Glutamatergic neuron (in vitro differentiated cells): ENCODE measurements at regions not wholly inside any gene's neighbourhood (a gene's known extent, or its start where the extent isn't known, plus 50 kb on each side); places are given as distances from the start of the nearest gene placed in this dataset.

Source experiments
- DNase-seq: peaks from one replicate; pipeline ENCODE4 v3.0.0; 2022
- H3K27ac Mint-ChIP-seq: one replicate; pipeline ENCODE4 v1.8.0; 2020; ENCODE audit warnings: mild to moderate bottlenecking, mixed read lengths, inconsistent platforms; ENCODE audit not compliant: unreplicated experiment
- H3K27me3 Mint-ChIP-seq: one replicate; pipeline ENCODE4 v1.8.0; 2020; ENCODE audit warnings: mild to moderate bottlenecking, moderate library complexity, mixed read lengths, inconsistent platforms; ENCODE audit not compliant: unreplicated experiment
- H3K36me3 Mint-ChIP-seq: one replicate; pipeline ENCODE4 v1.8.0; 2020; ENCODE audit warnings: mild to moderate bottlenecking, mixed read lengths, inconsistent platforms; ENCODE audit not compliant: unreplicated experiment
- H3K4me1 Mint-ChIP-seq: one replicate; pipeline ENCODE4 v1.8.0; 2020; ENCODE audit warnings: mild to moderate bottlenecking, low read depth, mixed read lengths, inconsistent platforms; ENCODE audit not compliant: unreplicated experiment
- H3K4me3 Mint-ChIP-seq: one replicate; pipeline ENCODE4 v1.8.0; 2020; ENCODE audit warnings: mild to moderate bottlenecking, mixed read lengths, inconsistent platforms; ENCODE audit not compliant: unreplicated experiment
- H3K9me3 Mint-ChIP-seq: one replicate; pipeline ENCODE4 v1.8.0; 2020; ENCODE audit warnings: mild to moderate bottlenecking, moderate library complexity, mixed read lengths, inconsistent platforms; ENCODE audit not compliant: unreplicated experiment
- TF ChIP-seq, protein P1 (sequence below): fragments of 200-600 bp; sonication (generic); IDR thresholded peaks from one replicate; pipeline ENCODE4 v1.5.0; 2021; ENCODE audit not compliant: partially characterized antibody, unreplicated experiment

- DNase-seq: no peak
- Mint-ChIP-seq H3K9me3 (no peaks in the 10 kb centered on the region), H3K27ac (no peak overlapping the region), H3K36me3 (no peaks in the 10 kb centered on the region), H3K4me1 (peaks cover 9% of the 10 kb centered on the region), H3K4me3 (no peak overlapping the region), H3K27me3 (peaks cover 3% of the 10 kb centered on the region)
- TF ChIP-seq, protein P1, sequence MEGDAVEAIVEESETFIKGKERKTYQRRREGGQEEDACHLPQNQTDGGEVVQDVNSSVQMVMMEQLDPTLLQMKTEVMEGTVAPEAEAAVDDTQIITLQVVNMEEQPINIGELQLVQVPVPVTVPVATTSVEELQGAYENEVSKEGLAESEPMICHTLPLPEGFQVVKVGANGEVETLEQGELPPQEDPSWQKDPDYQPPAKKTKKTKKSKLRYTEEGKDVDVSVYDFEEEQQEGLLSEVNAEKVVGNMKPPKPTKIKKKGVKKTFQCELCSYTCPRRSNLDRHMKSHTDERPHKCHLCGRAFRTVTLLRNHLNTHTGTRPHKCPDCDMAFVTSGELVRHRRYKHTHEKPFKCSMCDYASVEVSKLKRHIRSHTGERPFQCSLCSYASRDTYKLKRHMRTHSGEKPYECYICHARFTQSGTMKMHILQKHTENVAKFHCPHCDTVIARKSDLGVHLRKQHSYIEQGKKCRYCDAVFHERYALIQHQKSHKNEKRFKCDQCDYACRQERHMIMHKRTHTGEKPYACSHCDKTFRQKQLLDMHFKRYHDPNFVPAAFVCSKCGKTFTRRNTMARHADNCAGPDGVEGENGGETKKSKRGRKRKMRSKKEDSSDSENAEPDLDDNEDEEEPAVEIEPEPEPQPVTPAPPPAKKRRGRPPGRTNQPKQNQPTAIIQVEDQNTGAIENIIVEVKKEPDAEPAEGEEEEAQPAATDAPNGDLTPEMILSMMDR: no peak
Measured at GRCh38 chr2:116098049-116098448, 1655.6 kb downstream of the DPP10 start.

GRCh38 chr2:116109471-116109870, 1667.0 kb downstream of the DPP10 start:
- H3K27ac Mint-ChIP-seq: no peak overlapping the region

GRCh38 chr2:116117845-116118244, 1675.4 kb downstream of the DPP10 start:
- Mint-ChIP-seq H3K4me1 (no peaks in the 10 kb centered on the region), H3K4me3 (no peak overlapping the region), H3K27ac (no peak overlapping the region), H3K27me3 (no peaks in the 10 kb centered on the region), H3K36me3 (no peaks in the 10 kb centered on the region), H3K9me3 (peaks cover 2% of the 10 kb centered on the region)
- DNase-seq: no peak
- TF ChIP-seq, protein P1: no peak

More at GRCh38 chr2:116109471-116109870, 1667.0 kb downstream of the DPP10 start:
- no peak overlapping the region for H3K4me3 Mint-ChIP-seq
- no peaks in the 10 kb centered on the region for H3K4me1 Mint-ChIP-seq
- TF ChIP-seq, protein P1: no peak
- H3K27me3 Mint-ChIP-seq: no peaks in the 10 kb centered on the region
- no peak for DNase-seq
- H3K36me3 Mint-ChIP-seq: no peaks in the 10 kb centered on the region
- H3K9me3 Mint-ChIP-seq: no peaks in the 10 kb centered on the region

DNA sequence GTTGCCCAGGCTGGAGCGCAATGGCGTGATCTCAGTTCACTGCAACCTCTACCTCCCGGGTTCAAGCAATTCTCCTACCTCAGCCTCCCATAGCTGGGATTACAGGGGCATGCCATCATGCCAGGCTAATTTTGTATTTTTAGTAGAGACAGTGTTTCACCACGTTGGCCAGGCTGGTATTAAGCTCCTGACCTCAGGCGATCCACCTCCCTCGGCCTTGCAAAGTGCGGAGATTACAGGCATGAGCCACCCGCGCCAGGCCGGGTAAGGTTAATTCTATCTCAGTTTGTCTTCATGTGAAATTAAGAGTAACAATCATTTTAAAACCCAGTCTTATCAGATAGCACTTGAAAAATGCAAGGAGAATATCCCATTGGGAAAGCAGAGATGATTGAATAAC, 1681.7 kb upstream of the DDX18 start:
- Mint-ChIP-seq H3K27ac (no peak overlapping the region), H3K9me3 (no peaks in the 10 kb centered on the region), H3K4me3 (no peak overlapping the region), H3K27me3 (no peaks in the 10 kb centered on the region), H3K36me3 (no peaks in the 10 kb centered on the region), H3K4me1 (peaks cover 4% of the 10 kb centered on the region)
- TF ChIP-seq, protein P1: no peak
- no peak for DNase-seq

- no peaks in the 10 kb centered on the region for H3K9me3 Mint-ChIP-seq
- no peaks in the 10 kb centered on the region for H3K36me3 Mint-ChIP-seq
- no peak overlapping the region for H3K27ac Mint-ChIP-seq
- H3K4me1 Mint-ChIP-seq: peaks cover 4% of the 10 kb centered on the region
- H3K4me3 Mint-ChIP-seq: no peak overlapping the region
- TF ChIP-seq, protein P1: no peak
- no peaks in the 10 kb centered on the region for H3K27me3 Mint-ChIP-seq
- DNase-seq: no peak
Measured at GRCh38 chr2:116133381-116133942, 1681.0 kb upstream of the DDX18 start.
